Gastrocnemius medialis (tissue), 4 donors: ENCODE measurements at regions not wholly inside any gene's neighbourhood (a gene's known extent, or its start where the extent isn't known, plus 50 kb on each side); places are given as distances from the start of the nearest gene placed in this dataset.

ENCODE experiments used
- CTCF ChIP-seq, 5 experiments: fragments of 450-650 bp in 3 of 5; fragments of 200-600 bp in 2 of 5; sonication (generic) in 2 of 5; IDR thresholded peaks in 4 of 5; conservative IDR thresholded peaks in 1 of 5; 1 replicate in 4 of 5; 2 replicates in 1 of 5; pipeline ENCODE4 v1.5.1; 2016 to 2019; ENCODE audit warnings: antibody characterized with exemption in 5 of 5, mild to moderate bottlenecking in 3 of 5, moderate library complexity in 3 of 5
- POLR2A ChIP-seq, 2 donors: fragments of 450-650 bp; IDR thresholded peaks; one replicate each; pipeline ENCODE4 v1.6.1; 2017; ENCODE audit warnings: antibody characterized with exemption in 2 of 2, mild to moderate bottlenecking in 2 of 2, moderate library complexity in 2 of 2

DNA sequence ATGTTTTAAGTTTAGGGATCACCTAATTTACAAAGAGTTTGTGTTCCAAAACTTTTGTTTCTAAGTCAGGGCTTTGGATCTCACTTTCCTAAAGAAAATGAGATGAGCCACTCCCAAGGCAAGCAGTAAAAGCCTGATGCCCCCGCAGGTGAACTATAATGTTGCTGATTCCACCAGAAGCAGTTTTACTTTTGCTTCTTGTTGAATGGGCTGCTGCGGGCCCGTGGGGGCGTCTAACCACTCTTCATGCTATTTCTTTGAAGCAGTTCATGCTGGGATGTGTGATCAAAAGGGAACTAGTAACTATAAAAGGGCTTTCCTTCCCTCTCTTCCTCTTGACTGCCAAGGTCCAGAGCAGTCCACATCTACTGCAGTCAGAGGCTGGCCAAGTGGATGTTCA lies 118.7 kb upstream of the NEBL start:
- TF ChIP-seq CTCF (IDR thresholded peaks at IDR 0.05 in 4 of 5, conservative IDR thresholded peaks at IDR 0.05 in 1 of 5) (no peak), POLR2A (IDR thresholded peaks at IDR 0.05) (no peak)
